Stimulated activated memory B cell treated with anti-CD40 and anti-IgM and Interleukin-4, amounts not matched to agents 10 μg/mL and 1 μg/mL and 100 μg/mL, for 72 hours (primary cell): ENCODE measurements at regions not wholly inside any gene's neighbourhood (a gene's known extent, or its start where the extent isn't known, plus 50 kb on each side); places are given as distances from the start of the nearest gene placed in this dataset.

Source experiments
- ATAC-seq: fragments of 150-1000 bp; cut with Tn5 transposase; 2 replicates; pipeline ENCODE4 v1.10.0; 2021
- H3K27ac Mint-ChIP-seq: one replicate; pipeline ENCODE4 v1.8.0; 2022; ENCODE audit warnings: mild to moderate bottlenecking, mixed read lengths
- H3K27me3 Mint-ChIP-seq: one replicate; pipeline ENCODE4 v1.8.0; 2022; ENCODE audit warnings: mixed read lengths
- H3K36me3 Mint-ChIP-seq: one replicate; pipeline ENCODE4 v1.8.0; 2022; ENCODE audit warnings: mixed read lengths
- H3K4me1 Mint-ChIP-seq: one replicate; pipeline ENCODE4 v1.8.0; 2022; ENCODE audit warnings: mixed read lengths
- H3K4me3 Mint-ChIP-seq: one replicate; pipeline ENCODE4 v1.8.0; 2022; ENCODE audit warnings: mild to moderate bottlenecking, moderate library complexity, mixed read lengths
- H3K9me3 Mint-ChIP-seq: one replicate; pipeline ENCODE4 v1.8.0; 2022; ENCODE audit warnings: mixed read lengths

DNA sequence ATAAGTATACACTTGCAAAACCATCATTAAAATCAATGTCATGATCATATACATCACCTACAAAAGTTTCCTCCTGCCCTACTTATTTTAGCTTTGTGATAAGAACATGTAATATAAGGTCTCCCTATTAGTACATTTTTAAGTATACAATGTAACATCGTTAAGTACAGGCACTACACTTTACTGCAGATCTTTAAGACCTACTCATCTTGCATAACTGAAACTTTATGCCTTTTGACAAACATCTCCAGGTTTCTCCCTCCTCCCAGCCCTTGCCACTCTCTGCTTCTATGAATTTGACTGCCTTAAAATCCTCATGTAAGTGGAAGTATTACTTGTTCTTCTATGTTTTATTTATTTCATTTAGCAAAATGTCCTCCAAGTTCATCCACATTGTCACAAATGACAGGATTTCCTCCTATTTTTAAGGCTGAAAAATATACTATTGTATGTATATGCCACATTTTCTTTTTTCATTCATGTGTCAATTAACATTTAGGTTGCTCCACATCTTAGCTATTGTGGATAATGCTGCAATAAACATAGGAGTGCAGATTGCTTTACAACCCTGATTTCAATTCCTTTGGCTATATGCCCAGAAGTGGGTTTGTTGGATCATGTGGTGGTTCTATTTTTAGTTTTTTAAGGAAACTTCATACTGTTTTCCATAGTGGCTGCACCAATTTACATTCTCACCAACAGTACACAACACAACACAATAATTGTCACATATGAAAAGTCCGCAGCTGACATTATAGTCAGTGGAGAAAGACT, 471.1 kb upstream of the ANO3 start:
- H3K36me3 Mint-ChIP-seq: no peaks in the 10 kb centered on the region
- H3K4me3 Mint-ChIP-seq: no peak overlapping the region
- no peaks in the 10 kb centered on the region for H3K9me3 Mint-ChIP-seq
- H3K4me1 Mint-ChIP-seq: no peaks in the 10 kb centered on the region
- no peaks in the 10 kb centered on the region for H3K27me3 Mint-ChIP-seq
- ATAC-seq: no peak
- no peak overlapping the region for H3K27ac Mint-ChIP-seq

DNA sequence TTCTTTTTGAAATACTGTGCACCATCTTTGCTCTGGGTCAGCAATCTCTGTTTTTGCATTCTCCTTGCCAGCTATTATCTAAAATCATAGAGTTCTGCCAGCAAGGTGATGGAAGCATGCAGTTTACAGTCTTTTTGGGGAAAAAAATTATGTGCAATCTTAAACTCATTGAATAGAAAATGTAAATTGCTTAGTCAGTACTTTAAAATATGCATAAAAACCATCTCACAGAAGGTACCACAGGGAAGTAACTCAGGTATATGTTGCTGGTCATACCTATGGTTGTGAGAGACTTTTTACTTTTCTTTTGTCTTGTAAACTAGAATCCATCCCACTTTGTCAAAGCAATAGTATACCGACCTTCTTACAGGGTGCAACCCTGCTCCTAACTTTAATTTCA, 469.8 kb upstream of the ANO3 start:
- Mint-ChIP-seq H3K9me3 (no peaks in the 10 kb centered on the region), H3K27ac (no peak overlapping the region)
- ATAC-seq: no peak

DNA sequence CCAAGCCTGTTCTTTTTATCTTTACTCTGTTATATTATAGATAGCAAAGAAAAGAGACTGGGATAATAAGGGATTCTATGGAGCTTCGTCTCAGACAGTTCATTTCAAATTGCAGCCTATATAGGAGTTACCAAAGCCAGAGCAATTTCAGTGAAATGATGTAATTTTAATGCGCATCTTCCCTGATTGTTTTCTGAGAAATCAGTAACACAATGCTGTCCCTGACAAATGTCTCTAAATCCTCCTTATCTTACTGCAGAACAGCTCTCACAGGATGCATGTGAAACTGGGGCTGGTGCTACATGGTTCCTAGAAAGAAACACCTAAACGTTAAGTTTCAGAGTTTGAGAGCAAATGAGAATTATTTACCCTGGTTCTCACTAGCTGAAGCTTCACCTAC, 467.9 kb upstream of the ANO3 start:
- H3K36me3 Mint-ChIP-seq: no peaks in the 10 kb centered on the region
- ATAC-seq: no peak
- H3K27me3 Mint-ChIP-seq: no peaks in the 10 kb centered on the region
- H3K4me3 Mint-ChIP-seq: no peak overlapping the region
- H3K4me1 Mint-ChIP-seq: no peaks in the 10 kb centered on the region
- no peak overlapping the region for H3K27ac Mint-ChIP-seq
- H3K9me3 Mint-ChIP-seq: no peaks in the 10 kb centered on the region

More for the DNA sequence above, 469.8 kb upstream of the ANO3 start:
- Mint-ChIP-seq H3K36me3 (no peaks in the 10 kb centered on the region), H3K4me1 (no peaks in the 10 kb centered on the region), H3K27me3 (no peaks in the 10 kb centered on the region), H3K4me3 (no peak overlapping the region)

DNA sequence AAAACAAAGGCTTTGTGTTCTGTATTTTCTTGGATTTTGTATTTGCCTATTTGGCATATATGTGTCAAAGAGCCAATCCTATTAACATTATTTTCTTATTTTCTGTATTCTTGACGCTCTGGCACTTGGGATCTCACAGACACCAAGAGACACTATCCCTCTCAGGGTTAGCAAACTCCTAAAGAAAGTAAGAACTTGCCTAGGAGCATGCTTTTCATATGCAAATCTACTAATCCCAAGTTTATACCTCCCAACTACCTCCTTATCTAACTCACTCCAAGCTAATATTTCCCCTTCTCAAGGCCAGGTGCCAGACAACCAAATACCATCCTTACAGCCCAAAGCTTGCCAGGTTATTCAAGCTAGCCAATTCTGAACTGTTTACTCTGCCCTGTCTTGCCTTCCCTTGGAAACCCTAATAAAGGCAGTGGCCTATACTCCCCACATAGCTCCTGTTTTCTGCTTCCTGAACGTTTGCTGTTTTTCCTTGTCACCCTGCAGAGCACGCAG, 455.4 kb upstream of the ANO3 start:
- H3K27me3 Mint-ChIP-seq: no peaks in the 10 kb centered on the region
- H3K4me3 Mint-ChIP-seq: no peak overlapping the region
- ATAC-seq: no peak
- H3K4me1 Mint-ChIP-seq: no peaks in the 10 kb centered on the region
- H3K36me3 Mint-ChIP-seq: no peaks in the 10 kb centered on the region
- no peaks in the 10 kb centered on the region for H3K9me3 Mint-ChIP-seq
- H3K27ac Mint-ChIP-seq: no peak overlapping the region

DNA sequence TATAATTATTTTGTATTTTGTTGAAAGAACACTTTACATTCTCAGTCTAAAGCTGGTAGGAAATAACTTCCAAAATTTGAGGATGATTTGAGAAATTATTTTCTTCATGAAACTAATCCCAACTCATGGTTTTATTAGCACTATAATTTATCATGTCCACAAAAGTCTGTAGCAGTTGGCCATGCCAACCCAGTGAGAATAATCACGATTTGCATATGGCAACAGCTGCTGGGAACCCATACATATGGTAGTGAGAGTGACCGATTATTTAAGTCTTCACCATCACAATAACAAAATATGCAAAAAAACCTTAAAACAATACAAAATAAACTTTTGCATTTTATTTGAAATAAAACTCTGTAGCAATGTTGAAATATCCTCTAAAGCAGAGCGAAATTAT, 445.9 kb upstream of the ANO3 start:
- Mint-ChIP-seq H3K9me3 (peaks cover 2% of the 10 kb centered on the region), H3K4me1 (no peaks in the 10 kb centered on the region), H3K36me3 (no peaks in the 10 kb centered on the region), H3K27ac (no peak overlapping the region), H3K27me3 (no peaks in the 10 kb centered on the region), H3K4me3 (no peak overlapping the region)
- ATAC-seq: no peak

DNA sequence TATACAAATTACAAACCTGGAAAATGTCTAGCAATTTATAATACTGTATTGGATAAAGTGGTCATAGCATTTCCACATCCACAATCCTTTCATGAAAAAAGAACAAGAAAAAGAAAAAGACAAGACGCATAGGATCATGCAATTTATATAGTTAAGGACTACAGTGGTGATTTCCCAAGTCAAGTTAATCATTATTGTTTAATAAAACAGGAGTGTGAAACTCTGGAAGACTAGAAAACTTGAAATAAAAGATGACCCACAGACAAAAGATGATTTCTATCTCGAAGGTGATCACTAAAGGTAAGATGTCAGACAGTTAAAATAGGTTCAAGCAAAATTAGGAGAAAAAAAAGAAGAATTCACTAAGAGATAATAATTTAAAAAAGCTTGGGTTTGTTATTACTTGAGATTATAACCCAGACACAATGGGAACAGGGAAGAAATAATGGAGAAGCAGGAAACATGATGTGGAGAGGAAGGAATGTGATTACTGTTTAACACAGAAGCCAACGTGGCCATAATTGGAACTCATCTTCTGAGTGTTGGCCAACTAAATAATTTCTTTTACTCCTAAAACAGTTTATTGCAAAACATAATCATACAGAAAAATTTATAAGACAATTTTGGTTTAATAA, 441.2 kb upstream of the ANO3 start:
- no peaks in the 10 kb centered on the region for H3K36me3 Mint-ChIP-seq

DNA sequence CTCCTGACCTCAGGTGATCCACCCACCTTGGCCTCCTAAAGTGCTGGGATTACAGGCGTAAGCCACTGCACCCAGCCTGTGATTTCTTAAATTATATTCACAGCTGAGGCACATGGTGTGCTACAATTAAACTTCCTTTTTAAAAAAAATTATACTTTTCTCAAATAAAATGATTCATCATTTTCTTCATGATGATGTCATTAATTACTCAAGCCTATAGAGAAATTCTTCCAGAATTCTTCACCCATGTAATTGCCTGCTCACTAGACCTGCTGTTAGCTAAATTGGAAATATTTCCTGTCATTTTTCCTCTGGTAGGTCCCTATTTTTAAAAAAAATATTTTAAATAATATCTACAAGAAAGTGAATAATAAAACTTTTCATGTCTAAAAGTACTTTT, 440.0 kb upstream of the ANO3 start:
- no peak overlapping the region for H3K4me3 Mint-ChIP-seq
- ATAC-seq: no peak
- no peaks in the 10 kb centered on the region for H3K36me3 Mint-ChIP-seq
- H3K27ac Mint-ChIP-seq: no peak overlapping the region
- no peaks in the 10 kb centered on the region for H3K4me1 Mint-ChIP-seq
- H3K27me3 Mint-ChIP-seq: no peaks in the 10 kb centered on the region
- peaks cover 2% of the 10 kb centered on the region for H3K9me3 Mint-ChIP-seq

More for the DNA sequence above, 441.2 kb upstream of the ANO3 start:
- no peak overlapping the region for H3K27ac Mint-ChIP-seq
- no peak for ATAC-seq
- H3K4me1 Mint-ChIP-seq: no peaks in the 10 kb centered on the region
- H3K27me3 Mint-ChIP-seq: no peaks in the 10 kb centered on the region
- H3K9me3 Mint-ChIP-seq: peaks cover 2% of the 10 kb centered on the region
- H3K4me3 Mint-ChIP-seq: no peak overlapping the region

DNA sequence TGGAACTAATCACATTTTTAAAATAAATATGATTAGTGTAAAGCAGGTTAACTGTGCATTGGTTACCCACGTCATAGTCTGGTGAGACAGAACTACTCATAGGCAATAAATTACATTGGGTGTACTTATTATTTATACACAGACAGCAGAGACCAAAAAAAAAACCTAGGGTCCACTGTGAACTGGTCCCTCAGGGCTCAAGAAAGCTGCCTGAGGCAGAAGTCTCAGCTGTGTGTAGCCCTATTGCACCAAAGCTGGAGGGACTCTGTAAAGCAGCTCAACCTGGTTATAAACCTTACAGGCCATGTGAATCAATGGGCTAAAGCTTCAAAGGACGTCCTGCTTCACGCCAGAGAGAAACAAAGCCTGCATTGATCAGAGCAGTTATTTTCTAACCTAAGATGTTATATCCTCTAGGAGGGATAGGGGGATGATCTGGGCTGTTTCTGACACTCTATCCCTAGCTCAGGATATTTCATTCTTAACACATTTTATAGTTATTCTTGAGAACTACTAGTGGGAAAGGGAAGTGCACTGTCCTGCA, 432.2 kb upstream of the ANO3 start:
- H3K9me3 Mint-ChIP-seq: peaks cover 2% of the 10 kb centered on the region
- no peak overlapping the region for H3K27ac Mint-ChIP-seq
- no peaks in the 10 kb centered on the region for H3K36me3 Mint-ChIP-seq
- H3K4me3 Mint-ChIP-seq: no peak overlapping the region
- no peak for ATAC-seq
- H3K27me3 Mint-ChIP-seq: no peaks in the 10 kb centered on the region
- H3K4me1 Mint-ChIP-seq: no peaks in the 10 kb centered on the region

DNA sequence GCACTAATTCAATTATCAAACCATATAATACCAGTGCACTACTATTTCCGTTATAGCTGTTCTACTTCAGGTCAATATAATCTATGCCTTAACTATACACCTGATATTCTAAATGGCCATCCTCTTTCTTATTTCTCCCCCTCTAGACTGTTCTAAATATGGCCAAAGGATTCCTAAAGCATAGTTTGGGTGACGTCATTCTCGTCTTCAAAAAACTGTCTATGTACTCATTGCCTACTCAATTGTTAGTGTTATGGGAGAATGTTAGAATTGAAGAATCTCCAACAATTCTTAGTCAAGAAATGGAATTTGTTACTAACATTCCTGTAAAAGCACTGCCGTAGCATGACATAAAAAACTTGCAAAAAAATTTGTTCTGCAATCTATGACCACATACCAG, 431.1 kb upstream of the ANO3 start:
- ATAC-seq: no peak
- no peaks in the 10 kb centered on the region for H3K27me3 Mint-ChIP-seq
- no peaks in the 10 kb centered on the region for H3K36me3 Mint-ChIP-seq
- H3K9me3 Mint-ChIP-seq: peaks cover 2% of the 10 kb centered on the region
- no peak overlapping the region for H3K4me3 Mint-ChIP-seq
- no peak overlapping the region for H3K27ac Mint-ChIP-seq
- no peaks in the 10 kb centered on the region for H3K4me1 Mint-ChIP-seq

DNA sequence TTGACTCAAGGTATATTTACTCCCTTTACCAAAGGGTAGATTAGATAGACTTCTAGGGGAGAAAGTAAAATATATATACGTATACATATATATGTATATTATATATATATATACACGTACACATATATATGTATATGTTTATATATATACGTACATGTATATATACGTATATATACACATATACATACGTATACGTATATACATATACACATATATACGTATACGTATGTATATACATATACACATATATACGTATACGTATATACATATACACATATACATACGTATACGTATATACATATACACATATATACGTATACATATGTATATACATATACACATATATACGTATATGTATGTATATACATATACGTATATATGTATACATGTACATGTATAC, 430.5 kb upstream of the ANO3 start:
- H3K36me3 Mint-ChIP-seq: no peaks in the 10 kb centered on the region
- peaks cover 2% of the 10 kb centered on the region for H3K9me3 Mint-ChIP-seq
- H3K27me3 Mint-ChIP-seq: no peaks in the 10 kb centered on the region
- H3K4me3 Mint-ChIP-seq: no peak overlapping the region
- no peak overlapping the region for H3K27ac Mint-ChIP-seq
- no peaks in the 10 kb centered on the region for H3K4me1 Mint-ChIP-seq
- ATAC-seq: no peak

DNA sequence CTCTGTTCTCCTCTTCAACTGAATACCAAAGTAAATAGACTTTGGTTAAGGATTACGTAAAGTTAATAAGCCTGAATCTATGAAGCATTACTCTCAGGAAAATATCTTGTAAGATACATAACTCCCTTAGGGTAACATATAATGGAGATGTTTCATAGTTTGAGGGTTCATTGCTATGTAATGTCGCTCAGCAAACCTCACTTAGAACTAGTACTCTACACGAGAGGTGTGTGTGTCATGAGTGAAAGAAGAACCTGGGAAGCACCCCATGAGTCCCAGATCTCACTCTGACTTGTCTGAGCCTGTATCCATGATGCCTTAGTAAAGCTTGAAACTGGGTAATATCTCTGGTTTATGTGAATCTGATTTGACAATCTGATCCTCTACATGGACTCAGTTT, 429.5 kb upstream of the ANO3 start:
- Mint-ChIP-seq H3K27ac (no peak overlapping the region), H3K9me3 (peaks cover 2% of the 10 kb centered on the region), H3K27me3 (no peaks in the 10 kb centered on the region), H3K4me1 (no peaks in the 10 kb centered on the region), H3K4me3 (no peak overlapping the region), H3K36me3 (no peaks in the 10 kb centered on the region)
- ATAC-seq: no peak

DNA sequence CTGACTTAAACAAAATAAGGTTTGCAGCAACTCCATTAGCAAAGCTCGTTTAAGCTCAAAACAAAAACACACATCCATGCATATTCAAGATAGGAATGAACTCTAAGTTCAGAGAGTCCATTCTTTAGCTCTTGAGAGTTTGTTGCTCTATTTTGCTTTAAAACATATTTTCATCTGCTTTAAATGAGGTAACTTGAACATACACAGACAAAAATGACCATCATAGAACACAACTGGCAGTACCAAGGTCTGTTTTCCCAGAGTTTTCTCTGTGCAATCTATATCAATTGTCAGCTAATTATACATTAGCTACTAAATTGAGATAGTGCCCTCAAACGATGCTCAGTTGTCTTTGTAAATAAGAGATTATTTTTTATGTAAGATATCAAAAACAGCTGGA, 423.2 kb upstream of the ANO3 start:
- Mint-ChIP-seq H3K36me3 (no peaks in the 10 kb centered on the region), H3K4me3 (no peak overlapping the region), H3K4me1 (no peaks in the 10 kb centered on the region), H3K9me3 (no peaks in the 10 kb centered on the region), H3K27ac (no peak overlapping the region), H3K27me3 (no peaks in the 10 kb centered on the region)
- ATAC-seq: no peak

DNA sequence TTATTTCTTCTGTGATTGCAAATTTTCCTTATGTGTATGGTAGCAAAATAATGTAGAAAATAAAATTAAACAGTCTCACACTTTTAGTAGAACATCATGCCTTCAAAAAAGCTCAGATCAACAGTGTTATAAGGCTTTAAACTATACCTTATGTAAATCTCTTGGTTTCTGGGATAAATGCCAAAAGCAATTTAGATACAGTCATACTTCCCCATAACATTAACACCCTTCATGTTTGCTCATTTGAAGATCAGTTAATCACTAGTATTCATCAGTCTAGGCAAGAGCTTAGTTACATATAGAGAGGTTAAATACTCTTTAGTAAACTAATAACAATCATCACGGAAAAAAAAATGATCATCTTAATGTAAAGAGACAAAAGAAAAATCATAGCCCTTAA, 421.8 kb upstream of the ANO3 start:
- no peak for ATAC-seq
- Mint-ChIP-seq H3K9me3 (no peaks in the 10 kb centered on the region), H3K27me3 (no peaks in the 10 kb centered on the region)

DNA sequence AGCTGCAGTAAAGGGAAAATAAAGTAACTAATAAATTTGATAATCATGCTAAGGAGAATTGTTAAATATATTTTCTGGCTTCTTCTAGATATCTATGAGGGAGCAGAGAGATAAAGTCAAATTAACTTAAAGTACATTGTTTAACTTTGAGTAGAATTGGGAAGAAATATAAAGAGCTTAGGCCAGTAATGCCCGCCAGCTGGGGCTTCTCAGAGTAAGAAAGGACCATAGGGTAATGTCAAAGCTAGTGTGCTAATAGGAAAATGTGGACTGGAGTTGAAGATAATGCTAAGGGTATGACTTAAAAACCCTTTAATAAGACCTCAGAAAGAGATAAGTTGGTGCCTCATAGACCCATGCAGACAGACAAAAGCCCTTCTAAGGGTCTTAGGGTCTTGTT, 411.6 kb upstream of the ANO3 start:
- Mint-ChIP-seq H3K9me3 (peaks cover 5% of the 10 kb centered on the region), H3K4me3 (no peak overlapping the region), H3K27ac (no peak overlapping the region), H3K36me3 (no peaks in the 10 kb centered on the region), H3K27me3 (no peaks in the 10 kb centered on the region), H3K4me1 (no peaks in the 10 kb centered on the region)
- ATAC-seq: no peak

More for the DNA sequence above, 421.8 kb upstream of the ANO3 start:
- Mint-ChIP-seq H3K4me3 (no peak overlapping the region), H3K36me3 (no peaks in the 10 kb centered on the region), H3K27ac (no peak overlapping the region), H3K4me1 (no peaks in the 10 kb centered on the region)

DNA sequence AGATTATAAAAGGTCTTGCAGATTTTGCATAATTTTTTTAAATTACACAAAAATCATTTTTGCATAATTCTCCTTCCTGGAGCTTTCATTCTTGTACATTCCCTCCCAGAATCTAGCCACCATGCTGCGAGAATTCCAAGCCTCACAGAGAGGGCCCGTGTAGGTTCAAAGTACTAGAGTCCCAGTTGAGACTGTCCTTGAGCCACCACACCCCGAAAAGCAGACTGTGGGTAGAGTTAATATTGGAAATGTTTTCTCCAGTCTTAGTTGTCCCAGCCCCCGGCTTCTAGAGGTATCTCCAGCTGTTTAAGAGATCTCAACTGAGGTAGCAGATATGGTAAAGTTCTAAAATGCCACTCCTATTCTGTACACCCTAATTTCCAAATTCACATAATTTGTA, 407.3 kb upstream of the ANO3 start:
- Mint-ChIP-seq H3K9me3 (peaks cover 5% of the 10 kb centered on the region), H3K36me3 (no peaks in the 10 kb centered on the region), H3K4me1 (no peaks in the 10 kb centered on the region), H3K27me3 (no peaks in the 10 kb centered on the region), H3K4me3 (no peak overlapping the region), H3K27ac (no peak overlapping the region)
- no peak for ATAC-seq

DNA sequence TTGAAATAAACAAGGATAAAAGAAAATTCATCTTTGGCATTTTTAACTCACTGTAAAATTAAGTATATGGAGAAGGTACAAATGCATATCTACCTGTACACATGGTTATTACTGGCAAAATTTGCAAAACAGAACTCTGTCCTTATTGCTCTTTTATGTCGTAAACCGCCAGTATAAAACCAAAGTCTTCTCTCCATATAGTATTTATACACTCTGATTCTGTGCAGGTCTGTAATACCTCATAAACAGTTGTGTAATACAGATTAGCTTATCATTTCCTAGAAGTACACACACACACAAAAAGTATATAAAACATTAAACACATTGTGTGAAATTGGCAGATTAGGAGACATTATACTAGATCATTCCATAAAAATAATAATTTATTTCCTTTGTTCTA, 406.6 kb upstream of the ANO3 start:
- Mint-ChIP-seq H3K4me1 (no peaks in the 10 kb centered on the region), H3K4me3 (no peak overlapping the region), H3K27me3 (no peaks in the 10 kb centered on the region), H3K9me3 (peaks cover 5% of the 10 kb centered on the region), H3K36me3 (no peaks in the 10 kb centered on the region), H3K27ac (no peak overlapping the region)
- no peak for ATAC-seq
